GM12873 (cell line): ENCODE measurements at regions not wholly inside any gene's neighbourhood (a gene's known extent, or its start where the extent isn't known, plus 50 kb on each side); places are given as distances from the start of the nearest gene placed in this dataset.

ENCODE experiments used
- TF ChIP-seq, protein P1 (sequence below): IDR thresholded peaks from 2 replicates; pipeline ENCODE4 v1.5.1; 2012; ENCODE audit warnings: low read depth, mild to moderate bottlenecking, moderate library complexity, low read length, control low read depth; ENCODE audit not compliant: insufficient read depth; ENCODE audit errors: missing control alignments

DNA sequence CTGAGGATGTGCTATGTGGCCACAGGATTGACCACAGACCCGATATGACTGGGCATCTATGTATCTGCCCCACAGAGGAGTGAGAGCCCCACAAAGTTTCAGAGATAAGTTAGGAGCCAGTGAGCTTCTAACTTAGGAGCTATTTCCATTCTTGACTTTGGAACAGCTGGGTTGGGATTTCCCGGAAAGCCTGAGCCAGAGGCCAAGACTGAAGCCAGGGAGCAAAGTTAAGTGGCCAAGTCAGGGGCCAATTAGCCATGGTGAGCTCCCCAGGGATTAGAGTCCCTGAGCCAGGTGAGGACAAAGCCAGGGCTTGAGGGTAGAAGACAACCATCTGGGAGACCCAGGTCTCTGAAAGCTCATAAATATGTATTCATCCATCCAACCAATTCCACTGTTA, 143.6 kb downstream of the MAFB start:
- TF ChIP-seq, protein P1, sequence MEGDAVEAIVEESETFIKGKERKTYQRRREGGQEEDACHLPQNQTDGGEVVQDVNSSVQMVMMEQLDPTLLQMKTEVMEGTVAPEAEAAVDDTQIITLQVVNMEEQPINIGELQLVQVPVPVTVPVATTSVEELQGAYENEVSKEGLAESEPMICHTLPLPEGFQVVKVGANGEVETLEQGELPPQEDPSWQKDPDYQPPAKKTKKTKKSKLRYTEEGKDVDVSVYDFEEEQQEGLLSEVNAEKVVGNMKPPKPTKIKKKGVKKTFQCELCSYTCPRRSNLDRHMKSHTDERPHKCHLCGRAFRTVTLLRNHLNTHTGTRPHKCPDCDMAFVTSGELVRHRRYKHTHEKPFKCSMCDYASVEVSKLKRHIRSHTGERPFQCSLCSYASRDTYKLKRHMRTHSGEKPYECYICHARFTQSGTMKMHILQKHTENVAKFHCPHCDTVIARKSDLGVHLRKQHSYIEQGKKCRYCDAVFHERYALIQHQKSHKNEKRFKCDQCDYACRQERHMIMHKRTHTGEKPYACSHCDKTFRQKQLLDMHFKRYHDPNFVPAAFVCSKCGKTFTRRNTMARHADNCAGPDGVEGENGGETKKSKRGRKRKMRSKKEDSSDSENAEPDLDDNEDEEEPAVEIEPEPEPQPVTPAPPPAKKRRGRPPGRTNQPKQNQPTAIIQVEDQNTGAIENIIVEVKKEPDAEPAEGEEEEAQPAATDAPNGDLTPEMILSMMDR: no peak

DNA sequence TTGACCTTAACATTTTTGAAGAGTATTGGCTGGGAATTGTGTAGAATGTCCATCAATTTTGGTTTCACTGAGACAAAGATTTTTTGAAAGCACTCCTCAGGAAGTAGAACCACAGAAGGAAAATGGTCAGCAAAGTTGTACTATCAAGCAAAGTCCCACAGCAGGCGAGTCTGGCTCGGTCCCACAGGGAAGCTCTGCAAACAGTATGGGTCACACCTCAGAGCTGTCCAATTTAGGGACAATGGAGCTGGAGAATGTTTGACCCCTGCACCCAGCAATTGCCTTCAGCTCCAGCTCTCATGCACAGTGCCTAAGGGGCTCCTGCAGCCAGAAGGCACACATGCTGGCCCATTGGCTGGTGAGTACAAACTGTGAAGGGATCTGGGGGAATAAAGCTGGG, 147.0 kb downstream of the MAFB start:
- TF ChIP-seq, protein P1: no peak

DNA sequence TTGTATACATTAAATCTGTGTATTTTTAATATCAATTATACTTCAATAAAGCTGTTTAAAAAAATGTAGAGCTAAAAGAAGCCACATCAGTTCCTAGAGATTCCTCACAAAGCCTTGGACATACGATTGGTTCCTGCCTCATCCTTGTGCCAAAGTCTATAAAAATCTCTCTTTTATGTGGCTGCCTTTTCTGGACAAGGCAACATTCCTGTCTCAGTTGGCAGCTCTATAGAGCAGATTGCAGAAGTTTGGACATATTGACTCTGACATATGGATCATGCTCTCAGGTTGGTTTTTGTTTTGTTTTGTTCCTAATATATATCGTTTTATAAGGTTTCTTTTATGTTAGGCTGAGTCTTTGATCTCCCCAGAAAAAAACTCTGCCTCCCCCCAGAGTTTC, 148.9 kb downstream of the MAFB start:
- TF ChIP-seq, protein P1: no peak

DNA sequence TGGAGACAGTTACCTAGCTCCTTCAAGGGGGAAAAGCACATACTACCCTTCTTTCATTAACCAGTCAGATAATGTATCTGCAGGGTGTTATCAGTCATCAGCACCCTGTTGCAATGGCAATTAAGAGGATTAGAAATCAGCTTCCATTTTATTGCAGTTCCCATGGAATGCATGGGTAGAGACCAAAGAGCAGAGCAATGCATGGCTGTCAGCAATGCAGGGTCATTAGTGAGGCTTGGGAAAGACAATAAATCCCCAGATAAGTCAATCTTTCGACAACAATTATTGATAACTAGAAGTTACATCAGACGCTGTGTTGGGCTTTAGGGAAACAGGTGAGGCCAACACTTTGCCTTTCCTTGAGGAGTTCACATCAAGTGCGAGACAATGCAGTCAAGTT, 150.9 kb downstream of the MAFB start:
- TF ChIP-seq, protein P1: no peak

DNA sequence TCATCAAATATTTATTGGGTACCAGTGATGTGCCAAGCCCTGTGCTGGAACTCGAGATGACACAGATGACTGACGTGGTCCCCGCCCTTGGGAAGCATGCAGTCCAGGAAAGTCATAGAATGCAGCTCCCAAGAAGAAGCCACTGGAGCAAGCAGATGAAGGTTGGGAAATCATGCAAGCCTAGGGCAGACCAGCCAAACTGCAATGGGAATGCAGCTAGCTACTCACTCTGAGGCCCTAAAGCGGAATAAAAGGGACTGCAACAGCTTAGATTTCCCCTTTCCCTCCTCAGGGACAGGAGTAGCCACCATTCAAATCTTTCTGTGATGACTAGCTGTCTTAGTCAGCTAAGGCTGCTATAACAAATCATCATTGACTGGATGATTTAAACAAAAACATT, 152.2 kb downstream of the MAFB start:
- TF ChIP-seq, protein P1: no peak

DNA sequence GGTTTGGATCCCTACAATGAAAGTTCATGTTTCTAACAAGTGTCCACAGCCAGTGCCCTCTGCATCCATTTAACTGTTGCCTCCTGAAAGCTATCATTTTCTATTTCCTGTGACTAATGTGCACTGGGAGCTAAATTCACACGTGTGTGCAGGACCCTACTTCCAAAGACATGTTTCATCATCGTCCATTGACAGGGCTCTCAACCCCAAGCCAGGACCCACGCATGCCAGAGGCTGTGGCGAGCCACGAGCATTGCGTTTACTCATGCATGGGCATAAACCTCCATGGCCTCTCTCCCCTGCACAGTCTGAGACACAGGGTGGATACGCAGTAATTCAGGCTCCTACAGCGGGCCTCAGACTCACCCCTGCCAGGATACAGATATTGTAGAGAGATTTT, 153.2 kb downstream of the MAFB start:
- TF ChIP-seq, protein P1: no peak

DNA sequence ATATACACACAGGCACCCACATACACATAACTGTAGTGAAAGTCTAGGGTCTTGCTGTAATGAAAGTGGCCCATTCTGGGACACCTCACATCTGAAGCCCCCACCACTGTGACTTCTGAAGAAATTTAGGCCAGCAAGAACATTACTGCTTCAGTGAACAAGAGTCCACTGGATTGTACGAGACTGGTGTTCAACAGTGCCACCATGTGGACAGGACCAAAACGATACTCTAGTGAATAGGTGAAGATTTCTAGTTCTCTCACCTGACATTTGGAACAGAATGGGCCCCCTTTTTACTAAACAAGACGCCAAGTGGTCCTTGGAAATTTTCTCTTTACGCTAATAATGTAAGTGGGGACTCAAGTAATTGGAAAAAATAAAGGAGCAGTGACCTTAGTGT, 156.9 kb downstream of the MAFB start:
- TF ChIP-seq, protein P1: peak; percentile 39
